Mesendoderm (in vitro differentiated cells): ENCODE measurements at regions not wholly inside any gene's neighbourhood (a gene's known extent, or its start where the extent isn't known, plus 50 kb on each side); places are given as distances from the start of the nearest gene placed in this dataset.
"Not testable (repeated sequence)": the region's sequence is repeated elsewhere in the genome, so short reads cannot be mapped to it uniquely, and the experiment has no call there.

Experiments used
- DNase-seq: peaks from one replicate; pipeline ENCODE4 v3.0.0; 2013
- H2AK5ac ChIP-seq: 2 replicates; pipeline ENCODE4 v1.6.1; 2013; ENCODE audit warnings: low read length, inconsistent platforms
- H2BK120ac ChIP-seq: 2 replicates; pipeline ENCODE4 v1.6.1; 2013; ENCODE audit warnings: low read depth, mild to moderate bottlenecking, low read length, moderate library complexity, mixed read lengths
- H2BK15ac ChIP-seq: replicated peaks from 2 replicates; pipeline ENCODE4 v1.6.1; 2013; ENCODE audit warnings: low read depth, mild to moderate bottlenecking, moderate library complexity
- H2BK5ac ChIP-seq: 2 replicates; pipeline ENCODE4 v1.6.1; 2013; ENCODE audit warnings: low read length, inconsistent platforms
- H3K18ac ChIP-seq: 2 replicates; pipeline ENCODE4 v1.6.1; 2013; ENCODE audit warnings: mild to moderate bottlenecking, low read length, mixed read lengths
- H3K23ac ChIP-seq: one replicate; pipeline ENCODE4 v1.6.1; 2013; ENCODE audit warnings: low read length
- H3K27ac ChIP-seq: 2 replicates; pipeline ENCODE4 v1.5.1; 2013; ENCODE audit warnings: low read depth, mild to moderate bottlenecking, inconsistent platforms, low read length, moderate library complexity
- H3K27me3 ChIP-seq: 2 replicates; pipeline ENCODE4 v1.6.1; 2013; ENCODE audit warnings: low read length, control low read depth, mild to moderate bottlenecking, inconsistent platforms; ENCODE audit not compliant: insufficient read depth, poor library complexity
- H3K36me3 ChIP-seq: 2 replicates; pipeline ENCODE4 v1.6.1; 2013; ENCODE audit warnings: low read length, inconsistent platforms; ENCODE audit not compliant: control insufficient read depth, insufficient read depth
- H3K4ac ChIP-seq: one replicate; pipeline ENCODE4 v1.6.1; 2013; ENCODE audit warnings: low read depth, mild to moderate bottlenecking, low read length, moderate library complexity
- H3K4me1 ChIP-seq: 2 replicates; pipeline ENCODE4 v1.6.1; 2013; ENCODE audit warnings: low read depth, low read length, inconsistent platforms; ENCODE audit not compliant: control insufficient read depth
- H3K4me2 ChIP-seq: 2 replicates; pipeline ENCODE4 v1.6.1; 2013; ENCODE audit warnings: low read length
- H3K4me3 ChIP-seq: 2 replicates; pipeline ENCODE4 v1.5.1; 2013; ENCODE audit warnings: mild to moderate bottlenecking, low read length
- H3K56ac ChIP-seq: one replicate; pipeline ENCODE4 v1.6.1; 2013; ENCODE audit warnings: low read length
- H3K79me1 ChIP-seq: 2 replicates; pipeline ENCODE4 v1.6.1; 2013; ENCODE audit warnings: low read length, inconsistent platforms
- H3K79me2 ChIP-seq: 2 replicates; pipeline ENCODE4 v1.6.1; 2013; ENCODE audit warnings: mild to moderate bottlenecking, low read length; ENCODE audit not compliant: control insufficient read depth, insufficient read depth
- H3K9ac ChIP-seq: 2 replicates; pipeline ENCODE4 v1.6.1; 2013; ENCODE audit warnings: low read length, inconsistent platforms
- H4K5ac ChIP-seq: one replicate; pipeline ENCODE4 v1.6.1; 2013; ENCODE audit warnings: low read length
- H4K8ac ChIP-seq: one replicate; pipeline ENCODE4 v1.6.1; 2013; ENCODE audit warnings: low read depth, mild to moderate bottlenecking, control low read depth, low read length, moderate library complexity
- WGBS: extraction: QIAGEN DNeasy Blood & Tissue Kit; methylation state at CpG from one replicate; pipeline ENCODE4 v1.1.7; 2013; ENCODE audit warnings: low lambda C conversion rate, missing lambda C conversion rate; ENCODE audit not compliant: insufficient coverage; ENCODE audit errors: extremely low coverage; 5-methylcytosine and 5-hydroxymethylcytosine counted together

GRCh38 chr7:142481548-142481947 is 223.7 kb upstream of the PRSS58 start:
- H4K5ac ChIP-seq, result no peak overlapping the region
- no peak overlapping the region for H2BK15ac ChIP-seq
- no peak overlapping the region for H2BK120ac ChIP-seq
- H3K27me3 ChIP-seq, result no peaks in the 10 kb centered on the region
- no peak overlapping the region for H3K9ac ChIP-seq
- no peak overlapping the region for H2BK5ac ChIP-seq
- no peak overlapping the region for H3K18ac ChIP-seq
- peak; percentile 37 for DNase-seq
- H3K4me3 ChIP-seq, result no peak overlapping the region
- no peaks in the 10 kb centered on the region for H3K79me1 ChIP-seq
- no peaks in the 10 kb centered on the region for H3K79me2 ChIP-seq
- no peak overlapping the region for H4K8ac ChIP-seq
- no peak overlapping the region for H3K56ac ChIP-seq
- no peak overlapping the region for H3K4ac ChIP-seq
- H3K23ac ChIP-seq, result no peak overlapping the region
- no CpG with 5 or more reads among the region's 2 CpGs for WGBS
- H3K27ac ChIP-seq, result no peak overlapping the region
- H3K4me2 ChIP-seq, result no peak overlapping the region
- H3K36me3 ChIP-seq, result no peaks in the 10 kb centered on the region
- no peak overlapping the region for H2AK5ac ChIP-seq
- H3K4me1 ChIP-seq, result no peaks in the 10 kb centered on the region

- Histone ChIP-seq H2BK5ac (no peak overlapping the region), H3K9ac (no peak overlapping the region), H3K36me3 (no peaks in the 10 kb centered on the region), H3K4me1 (no peaks in the 10 kb centered on the region), H4K8ac (no peak overlapping the region), H3K4ac (no peak overlapping the region), H3K27ac (no peak overlapping the region), H2AK5ac (no peak overlapping the region), H3K4me2 (no peak overlapping the region), H3K79me2 (no peaks in the 10 kb centered on the region), H3K23ac (no peak overlapping the region), H3K18ac (no peak overlapping the region), H3K56ac (no peak overlapping the region), H4K5ac (no peak overlapping the region), H3K27me3 (no peaks in the 10 kb centered on the region), H3K4me3 (no peak overlapping the region), H3K79me1 (no peaks in the 10 kb centered on the region), H2BK15ac (no peak overlapping the region), H2BK120ac (no peak overlapping the region)
- peak; percentile 70 for DNase-seq
- WGBS, result no CpG with 5 or more reads among the region's 9 CpGs
Observed at GRCh38 chr7:142478479-142479220, 220.8 kb upstream of the PRSS58 start.

- not testable (repeated sequence) for H4K5ac ChIP-seq, H3K18ac ChIP-seq, H2BK120ac ChIP-seq, H3K27me3 ChIP-seq, H3K36me3 ChIP-seq, H2AK5ac ChIP-seq, H3K4ac ChIP-seq, H3K79me2 ChIP-seq, H4K8ac ChIP-seq, H3K79me1 ChIP-seq, H2BK15ac ChIP-seq, H3K27ac ChIP-seq, H3K23ac ChIP-seq, H3K4me1 ChIP-seq, H3K56ac ChIP-seq, H3K4me3 ChIP-seq, H3K9ac ChIP-seq, DNase-seq, H2BK5ac ChIP-seq, H3K4me2 ChIP-seq
- WGBS, result no CpG with 5 or more reads among the region's 5 CpGs
Observed at GRCh38 chr7:142477801-142478200, 219.9 kb upstream of the PRSS58 start.

GRCh38 chr7:142477079-142477651 is 219.3 kb upstream of the PRSS58 start:
- Histone ChIP-seq H3K4me1 (no peaks in the 10 kb centered on the region), H3K18ac (no peak overlapping the region), H3K79me1 (no peaks in the 10 kb centered on the region), H4K5ac (no peak overlapping the region), H3K27ac (no peak overlapping the region), H3K4me2 (no peak overlapping the region), H3K36me3 (no peaks in the 10 kb centered on the region), H3K79me2 (no peaks in the 10 kb centered on the region), H3K56ac (no peak overlapping the region), H3K9ac (no peak overlapping the region), H2AK5ac (no peak overlapping the region), H3K4me3 (no peak overlapping the region), H3K23ac (no peak overlapping the region), H2BK5ac (no peak overlapping the region), H2BK120ac (no peak overlapping the region), H2BK15ac (no peak overlapping the region), H4K8ac (no peak overlapping the region), H3K4ac (no peak overlapping the region), H3K27me3 (no peaks in the 10 kb centered on the region)
- WGBS, result no CpG with 5 or more reads among the region's 3 CpGs
- DNase-seq, result no peak

- no CpG with 5 or more reads among the region's 2 CpGs for WGBS
- no peak for DNase-seq
- Histone ChIP-seq H2BK15ac (no peak overlapping the region), H4K5ac (no peak overlapping the region), H2BK5ac (no peak overlapping the region), H3K79me2 (no peaks in the 10 kb centered on the region), H3K4me3 (no peak overlapping the region), H3K56ac (no peak overlapping the region), H3K18ac (no peak overlapping the region), H3K27ac (no peak overlapping the region), H2BK120ac (no peak overlapping the region), H4K8ac (no peak overlapping the region), H3K4me2 (no peak overlapping the region), H3K9ac (no peak overlapping the region), H3K27me3 (no peaks in the 10 kb centered on the region), H3K4ac (no peak overlapping the region), H3K36me3 (no peaks in the 10 kb centered on the region), H2AK5ac (no peak overlapping the region), H3K79me1 (no peaks in the 10 kb centered on the region), H3K4me1 (no peaks in the 10 kb centered on the region), H3K23ac (no peak overlapping the region)
Observed at GRCh38 chr7:142476077-142476476, 218.2 kb upstream of the PRSS58 start.

- H3K27me3 ChIP-seq, result no peaks in the 10 kb centered on the region
- no peak overlapping the region for H2BK120ac ChIP-seq
- H3K27ac ChIP-seq, result no peak overlapping the region
- no peak overlapping the region for H2BK5ac ChIP-seq
- H4K8ac ChIP-seq, result no peak overlapping the region
- H2AK5ac ChIP-seq, result no peak overlapping the region
- no peak overlapping the region for H3K56ac ChIP-seq
- H3K4me1 ChIP-seq, result no peaks in the 10 kb centered on the region
- H3K4me2 ChIP-seq, result no peak overlapping the region
- H3K18ac ChIP-seq, result no peak overlapping the region
- H3K79me2 ChIP-seq, result no peaks in the 10 kb centered on the region
- H3K9ac ChIP-seq, result no peak overlapping the region
- no peak for DNase-seq
- no peak overlapping the region for H2BK15ac ChIP-seq
- no peak overlapping the region for H3K23ac ChIP-seq
- H4K5ac ChIP-seq, result no peak overlapping the region
- H3K4ac ChIP-seq, result no peak overlapping the region
- H3K4me3 ChIP-seq, result no peak overlapping the region
- no CpG with 5 or more reads among the region's 1 CpG for WGBS
- no peaks in the 10 kb centered on the region for H3K79me1 ChIP-seq
- H3K36me3 ChIP-seq, result no peaks in the 10 kb centered on the region
Observed at GRCh38 chr7:142471820-142472219, 214.0 kb upstream of the PRSS58 start.
